SK-N-SH (cell line): ENCODE measurements at regions not wholly inside any gene's neighbourhood (a gene's known extent, or its start where the extent isn't known, plus 50 kb on each side); places are given as distances from the start of the nearest gene placed in this dataset.

Experiments used
- CHD2 ChIP-seq: fragments of 150-350 bp; IDR thresholded peaks from 2 replicates; pipeline ENCODE4 v1.6.1; 2018; ENCODE audit warnings: low read length; ENCODE audit not compliant: partially characterized antibody
- CTCF ChIP-seq: fragments of 200-600 bp; sonication (generic); IDR thresholded peaks from 2 replicates; pipeline ENCODE4 v1.6.1; 2017; ENCODE audit warnings: antibody characterized with exemption, mild to moderate bottlenecking, moderate library complexity
- FOXJ3 ChIP-seq: sonication (generic); formaldehyde crosslinking; IDR thresholded peaks from 2 replicates; pipeline ENCODE4 v1.5.1; 2020; ENCODE audit warnings: mild to moderate bottlenecking, missing genetic modification reagents
- MXI1 ChIP-seq: IDR thresholded peaks from 2 replicates; pipeline ENCODE4 v1.6.1; 2012; ENCODE audit warnings: mild to moderate bottlenecking, low read depth, low read length, improper control_type of control experiment
- NFIC ChIP-seq: IDR thresholded peaks from 2 replicates; pipeline ENCODE4 v1.4.0; 2012; ENCODE audit warnings: borderline replicate concordance
- TEAD4 ChIP-seq: IDR thresholded peaks from 2 replicates; pipeline ENCODE4 v1.4.0; 2012; ENCODE audit warnings: mild to moderate bottlenecking, borderline replicate concordance; ENCODE audit not compliant: insufficient read depth

GRCh38 chr7:86006909-86007308 lies 636.8 kb upstream of the GRM3 start:
- TF ChIP-seq CHD2 (no peak), NFIC (no peak), CTCF (no peak), TEAD4 (no peak), FOXJ3 (no peak), MXI1 (no peak)
